Panc1 (cell line): ENCODE measurements at regions not wholly inside any gene's neighbourhood (a gene's known extent, or its start where the extent isn't known, plus 50 kb on each side); places are given as distances from the start of the nearest gene placed in this dataset.
A peak's percentile ranks its signal among the peaks of the same experiment; 100 is the strongest.

ENCODE experiments used
- ATAC-seq: fragments of 200-7000 bp; cut with Tn5 transposase; 2 replicates; pipeline ENCODE4 v1.9.1; 2020; ENCODE audit warnings: mild to moderate bottlenecking, moderate library complexity
- BruUV-seq: library from RNA; stranded (reverse); fragments of 400-500 nt; replicated peaks from 2 replicates; lab custom pipeline; 2021; lab: Mats Ljungman, UMichigan
- CTCF ChIA-PET: fragments of 300-600 bp; sonication (Branson Sonifier 250); formaldehyde crosslinking; loops from one replicate; lab custom pipeline; 2022; ENCODE audit warnings: antibody characterized with exemption; lab: Charles Lee
- POLR2A ChIA-PET: fragments of 300-600 bp; sonication (Branson Sonifier 250); formaldehyde crosslinking; loops from one replicate; lab custom pipeline; 2022; ENCODE audit warnings: antibody characterized with exemption; lab: Charles Lee
- DNase-seq: peaks from one replicate; pipeline ENCODE4 v3.0.0-alpha.2; 2010; ENCODE audit warnings: low read depth, low spot score
- H3K27ac ChIP-seq: 2 replicates; pipeline ENCODE4 v1.5.1; 2011; ENCODE audit warnings: mild to moderate bottlenecking, low read length, inconsistent platforms
- H3K27me3 ChIP-seq: fragments of 200-500 bp; sonication (Bioruptor generic); 2 replicates; pipeline ENCODE4 v1.6.0; 2014; ENCODE audit warnings: low read length, inconsistent platforms; ENCODE audit not compliant: control insufficient read depth, insufficient read depth
- H3K36me3 ChIP-seq: fragments of 200-500 bp; sonication (Bioruptor generic); 2 replicates; pipeline ENCODE4 v1.5.1; 2014; ENCODE audit warnings: inconsistent platforms, mild to moderate bottlenecking, low read length, moderate library complexity; ENCODE audit not compliant: control insufficient read depth, insufficient read depth
- H3K4me1 ChIP-seq: 2 replicates; pipeline ENCODE4 v1.5.1; 2011; ENCODE audit warnings: inconsistent platforms, mild to moderate bottlenecking, low read length, moderate library complexity; ENCODE audit not compliant: control insufficient read depth, insufficient read depth
- H3K4me3 ChIP-seq, 2 experiments: 2 replicates each; pipeline ENCODE4 v1.5.1; 2011 to 2012; ENCODE audit warnings: low read depth in 2 of 2, low read length in 2 of 2, mild to moderate bottlenecking in 2 of 2, inconsistent platforms in 1 of 2, moderate library complexity in 1 of 2
- H3K9me3 ChIP-seq: fragments of 200-500 bp; sonication (Bioruptor generic); 2 replicates; pipeline ENCODE4 v1.5.1; 2014; ENCODE audit warnings: low read depth, mild to moderate bottlenecking, inconsistent platforms, low read length, moderate library complexity; ENCODE audit not compliant: control insufficient read depth, insufficient read depth
- POLR2AphosphoS5 ChIP-seq: IDR thresholded peaks from 2 replicates; pipeline ENCODE4 v1.6.1; 2012; ENCODE audit warnings: mild to moderate bottlenecking, low read depth, low read length, moderate library complexity
- SIN3A ChIP-seq: IDR thresholded peaks from 2 replicates; pipeline ENCODE4 v1.6.1; 2012; ENCODE audit warnings: low read depth, mild to moderate bottlenecking, low read length, moderate library complexity, borderline replicate concordance; ENCODE audit not compliant: insufficient read depth
- TCF7L2 ChIP-seq: IDR thresholded peaks from 2 replicates; pipeline ENCODE4 v1.6.1; 2011; ENCODE audit warnings: mild to moderate bottlenecking, low read depth, low read length, inconsistent platforms
- in situ Hi-C: cut with HindIII; loops from 2 replicates; pipeline ENCODE4 v1.10.0; 2016; ENCODE audit warnings: low sequenced_read_pairs, low pct_unique_long_range_greater_than_20kb
- intact Hi-C: fragments of 100-400 bp; cut with micrococcal nuclease; formaldehyde crosslinking; loops from one replicate; pipeline ENCODE4 v1.10.0; 2022; ENCODE audit not compliant: unreplicated experiment
- TF ChIP-seq, protein P1 (sequence below): fragments of 450-650 bp; IDR thresholded peaks from 2 replicates; pipeline ENCODE4 v1.5.1; 2017; ENCODE audit warnings: mild to moderate bottlenecking
- TF ChIP-seq, protein P2 (sequence below), 2 experiments: IDR thresholded peaks; 2 replicates each; pipeline ENCODE4 v1.6.1; 2011 to 2012; ENCODE audit warnings: low read depth in 2 of 2, control low read depth in 1 of 2, low read length in 1 of 2, mild to moderate bottlenecking in 1 of 2, moderate library complexity in 1 of 2; ENCODE audit not compliant: insufficient read depth in 1 of 2

DNA sequence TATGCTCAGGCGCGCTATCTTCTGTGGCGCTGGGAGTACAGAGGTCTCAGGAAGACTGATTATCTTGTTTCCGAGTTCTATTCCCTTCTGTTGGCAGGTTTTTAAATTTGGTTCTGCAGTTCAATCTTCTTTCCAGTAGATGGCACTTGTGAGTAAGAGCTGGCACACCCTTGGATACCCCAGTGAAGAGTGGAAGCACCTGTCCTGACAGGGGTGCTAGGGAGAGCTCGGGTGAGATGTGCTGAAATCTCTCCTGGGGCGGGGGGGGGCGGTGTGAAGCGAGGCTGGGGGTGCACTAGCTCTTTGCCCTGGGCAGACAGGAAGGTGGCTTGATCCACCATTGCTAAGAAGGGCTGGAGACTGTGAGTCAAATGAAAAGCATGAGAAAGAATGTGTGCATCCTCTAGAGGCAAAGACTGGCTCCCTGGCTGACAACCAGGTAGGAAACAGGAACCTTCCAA lies 679.9 kb upstream of the CCDC179 start:
- Histone ChIP-seq H3K9me3 (no peaks in the 10 kb centered on the region), H3K27ac (no peak overlapping the region), H3K4me3 (no peak overlapping the region), H3K27me3 (no peaks in the 10 kb centered on the region), H3K36me3 (no peaks in the 10 kb centered on the region), H3K4me1 (no peaks in the 10 kb centered on the region)
- ChIA-PET CTCF (interaction anchor here (0.6 kb wide), 1 partner anchor 1582 kb away, joined by 3 read pairs; no protein-coding TSS in a partner anchor), POLR2A (no interaction called here)
- in situ Hi-C loops (no loop called here), intact Hi-C loops (loop anchor here (10.0 kb wide), 1 partner anchor 425 kb away; no protein-coding TSS in a partner anchor)
- TF ChIP-seq, protein P1, sequence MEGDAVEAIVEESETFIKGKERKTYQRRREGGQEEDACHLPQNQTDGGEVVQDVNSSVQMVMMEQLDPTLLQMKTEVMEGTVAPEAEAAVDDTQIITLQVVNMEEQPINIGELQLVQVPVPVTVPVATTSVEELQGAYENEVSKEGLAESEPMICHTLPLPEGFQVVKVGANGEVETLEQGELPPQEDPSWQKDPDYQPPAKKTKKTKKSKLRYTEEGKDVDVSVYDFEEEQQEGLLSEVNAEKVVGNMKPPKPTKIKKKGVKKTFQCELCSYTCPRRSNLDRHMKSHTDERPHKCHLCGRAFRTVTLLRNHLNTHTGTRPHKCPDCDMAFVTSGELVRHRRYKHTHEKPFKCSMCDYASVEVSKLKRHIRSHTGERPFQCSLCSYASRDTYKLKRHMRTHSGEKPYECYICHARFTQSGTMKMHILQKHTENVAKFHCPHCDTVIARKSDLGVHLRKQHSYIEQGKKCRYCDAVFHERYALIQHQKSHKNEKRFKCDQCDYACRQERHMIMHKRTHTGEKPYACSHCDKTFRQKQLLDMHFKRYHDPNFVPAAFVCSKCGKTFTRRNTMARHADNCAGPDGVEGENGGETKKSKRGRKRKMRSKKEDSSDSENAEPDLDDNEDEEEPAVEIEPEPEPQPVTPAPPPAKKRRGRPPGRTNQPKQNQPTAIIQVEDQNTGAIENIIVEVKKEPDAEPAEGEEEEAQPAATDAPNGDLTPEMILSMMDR: peak; percentile 76
- no peak for TF ChIP-seq SIN3A
- no TSS peak for BruUV-seq
- DNase-seq (peak; percentile 32), ATAC-seq (peak; percentile 80)

DNA sequence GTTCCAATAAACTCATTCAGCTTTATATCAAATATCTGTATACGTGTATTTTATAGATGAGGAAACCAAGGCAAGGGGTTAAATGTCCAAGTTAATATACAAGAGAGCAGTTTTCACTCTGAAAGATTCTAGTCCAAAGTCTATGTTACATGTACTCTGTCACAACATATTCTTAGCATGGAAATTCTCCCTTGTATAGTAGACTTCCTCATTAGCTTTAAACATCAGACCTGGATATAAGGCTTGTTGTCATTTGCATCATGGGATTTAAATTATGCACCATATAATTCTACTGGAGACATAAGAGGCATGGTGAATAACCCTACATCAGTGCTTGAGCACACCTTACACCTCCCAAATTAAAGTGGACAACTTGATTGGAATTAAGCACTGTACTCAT lies 681.9 kb upstream of the CCDC179 start:
- BruUV-seq: no TSS peak
- ChIA-PET CTCF (no interaction called here), POLR2A (no interaction called here)
- Histone ChIP-seq H3K4me3 (no peak overlapping the region), H3K4me1 (no peaks in the 10 kb centered on the region), H3K9me3 (no peaks in the 10 kb centered on the region), H3K27ac (no peak overlapping the region), H3K27me3 (no peaks in the 10 kb centered on the region), H3K36me3 (no peaks in the 10 kb centered on the region)
- ATAC-seq: no peak
- DNase-seq: no peak
- in situ Hi-C loops: no loop called here
- intact Hi-C loops: loop anchor here (10.0 kb wide), 1 partner anchor 427 kb away; no protein-coding TSS in a partner anchor
- TF ChIP-seq, protein P2, sequence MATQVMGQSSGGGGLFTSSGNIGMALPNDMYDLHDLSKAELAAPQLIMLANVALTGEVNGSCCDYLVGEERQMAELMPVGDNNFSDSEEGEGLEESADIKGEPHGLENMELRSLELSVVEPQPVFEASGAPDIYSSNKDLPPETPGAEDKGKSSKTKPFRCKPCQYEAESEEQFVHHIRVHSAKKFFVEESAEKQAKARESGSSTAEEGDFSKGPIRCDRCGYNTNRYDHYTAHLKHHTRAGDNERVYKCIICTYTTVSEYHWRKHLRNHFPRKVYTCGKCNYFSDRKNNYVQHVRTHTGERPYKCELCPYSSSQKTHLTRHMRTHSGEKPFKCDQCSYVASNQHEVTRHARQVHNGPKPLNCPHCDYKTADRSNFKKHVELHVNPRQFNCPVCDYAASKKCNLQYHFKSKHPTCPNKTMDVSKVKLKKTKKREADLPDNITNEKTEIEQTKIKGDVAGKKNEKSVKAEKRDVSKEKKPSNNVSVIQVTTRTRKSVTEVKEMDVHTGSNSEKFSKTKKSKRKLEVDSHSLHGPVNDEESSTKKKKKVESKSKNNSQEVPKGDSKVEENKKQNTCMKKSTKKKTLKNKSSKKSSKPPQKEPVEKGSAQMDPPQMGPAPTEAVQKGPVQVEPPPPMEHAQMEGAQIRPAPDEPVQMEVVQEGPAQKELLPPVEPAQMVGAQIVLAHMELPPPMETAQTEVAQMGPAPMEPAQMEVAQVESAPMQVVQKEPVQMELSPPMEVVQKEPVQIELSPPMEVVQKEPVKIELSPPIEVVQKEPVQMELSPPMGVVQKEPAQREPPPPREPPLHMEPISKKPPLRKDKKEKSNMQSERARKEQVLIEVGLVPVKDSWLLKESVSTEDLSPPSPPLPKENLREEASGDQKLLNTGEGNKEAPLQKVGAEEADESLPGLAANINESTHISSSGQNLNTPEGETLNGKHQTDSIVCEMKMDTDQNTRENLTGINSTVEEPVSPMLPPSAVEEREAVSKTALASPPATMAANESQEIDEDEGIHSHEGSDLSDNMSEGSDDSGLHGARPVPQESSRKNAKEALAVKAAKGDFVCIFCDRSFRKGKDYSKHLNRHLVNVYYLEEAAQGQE (IDR thresholded peaks at IDR 0.05; ENCODE audit: insufficient read depth in 1 of 2, low read depth in 2 of 2, low read length in 1 of 2): no peak
- TF ChIP-seq POLR2AphosphoS5 (no peak), SIN3A (no peak), TCF7L2 (no peak)
- TF ChIP-seq, protein P1: no peak
